ENCODE measurements at regions not wholly inside any gene's neighbourhood (a gene's known extent, or its start where the extent isn't known, plus 50 kb on each side); places are given as distances from the start of the nearest gene placed in this dataset.

DNA sequence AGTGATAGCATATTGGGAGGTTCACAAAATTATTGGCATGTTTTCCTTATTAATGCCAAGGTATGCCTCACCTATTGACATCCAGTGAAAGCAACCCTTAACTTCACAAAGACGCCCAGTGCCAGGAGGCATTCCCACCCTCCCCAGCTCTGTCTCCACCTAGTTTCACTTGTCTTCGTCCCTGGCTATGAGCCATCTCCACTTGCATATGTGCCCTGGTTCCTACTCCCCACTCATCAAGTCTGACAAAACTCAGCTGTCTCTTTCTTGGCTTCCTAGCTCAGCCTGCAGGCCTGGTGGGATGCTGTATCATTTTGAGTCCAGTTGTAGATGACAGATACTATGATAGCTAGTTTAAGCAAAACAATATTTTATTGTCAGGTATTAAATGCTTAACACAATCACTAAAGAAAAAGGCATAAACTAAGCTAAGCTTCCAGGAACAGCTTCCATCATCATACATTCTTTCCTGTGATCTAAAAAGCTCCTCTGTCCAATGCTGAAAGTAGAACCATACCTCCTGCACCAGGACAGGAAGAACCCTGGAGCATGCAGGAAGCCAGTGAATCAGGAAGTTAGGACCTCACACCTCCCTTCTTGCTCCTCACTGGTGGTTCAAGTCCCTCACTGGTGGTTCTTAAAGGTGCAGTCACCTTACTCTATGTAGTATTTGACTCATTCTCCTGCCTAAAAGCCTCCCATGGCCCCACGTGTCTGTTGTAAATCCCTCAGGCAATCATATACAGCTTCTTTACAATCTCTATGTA, 410.3 kb upstream of the RASGEF1B start:
- Mint-ChIP-seq H3K4me1 (ENCODE audit: low read depth) (peaks cover 4% of the 10 kb centered on the region), H3K4me3 (no peak overlapping the region), H3K9me3 (no peaks in the 10 kb centered on the region), H3K36me3 (ENCODE audit: low read depth) (no peaks in the 10 kb centered on the region), H3K27ac (no peak overlapping the region), H3K27me3 (peaks cover 9% of the 10 kb centered on the region)
- DNase-seq: no peak

DNA sequence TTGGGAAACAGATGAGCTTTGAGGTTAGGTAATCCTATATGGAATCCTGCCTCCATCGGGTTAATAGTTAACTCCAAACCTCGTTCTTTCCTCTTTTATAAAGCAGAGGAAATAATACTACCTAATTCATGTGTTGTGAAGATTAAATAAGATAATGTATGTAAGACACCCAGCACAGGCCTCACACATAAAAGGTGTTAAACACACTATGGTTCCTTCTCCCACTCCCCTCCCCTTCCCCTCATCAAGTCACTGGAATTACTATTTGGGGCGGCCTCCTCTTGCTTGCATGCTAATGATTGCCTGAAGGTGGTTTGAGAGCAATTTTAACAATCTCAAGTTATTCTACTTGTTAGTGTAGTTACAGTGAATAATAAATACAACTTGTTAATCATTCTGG, 404.4 kb upstream of the RASGEF1B start:
- Mint-ChIP-seq H3K9me3 (no peaks in the 10 kb centered on the region), H3K4me1 (ENCODE audit: low read depth) (no peaks in the 10 kb centered on the region), H3K4me3 (no peak overlapping the region), H3K27me3 (no peaks in the 10 kb centered on the region), H3K36me3 (ENCODE audit: low read depth) (no peaks in the 10 kb centered on the region), H3K27ac (no peak overlapping the region)
- DNase-seq: no peak

DNA sequence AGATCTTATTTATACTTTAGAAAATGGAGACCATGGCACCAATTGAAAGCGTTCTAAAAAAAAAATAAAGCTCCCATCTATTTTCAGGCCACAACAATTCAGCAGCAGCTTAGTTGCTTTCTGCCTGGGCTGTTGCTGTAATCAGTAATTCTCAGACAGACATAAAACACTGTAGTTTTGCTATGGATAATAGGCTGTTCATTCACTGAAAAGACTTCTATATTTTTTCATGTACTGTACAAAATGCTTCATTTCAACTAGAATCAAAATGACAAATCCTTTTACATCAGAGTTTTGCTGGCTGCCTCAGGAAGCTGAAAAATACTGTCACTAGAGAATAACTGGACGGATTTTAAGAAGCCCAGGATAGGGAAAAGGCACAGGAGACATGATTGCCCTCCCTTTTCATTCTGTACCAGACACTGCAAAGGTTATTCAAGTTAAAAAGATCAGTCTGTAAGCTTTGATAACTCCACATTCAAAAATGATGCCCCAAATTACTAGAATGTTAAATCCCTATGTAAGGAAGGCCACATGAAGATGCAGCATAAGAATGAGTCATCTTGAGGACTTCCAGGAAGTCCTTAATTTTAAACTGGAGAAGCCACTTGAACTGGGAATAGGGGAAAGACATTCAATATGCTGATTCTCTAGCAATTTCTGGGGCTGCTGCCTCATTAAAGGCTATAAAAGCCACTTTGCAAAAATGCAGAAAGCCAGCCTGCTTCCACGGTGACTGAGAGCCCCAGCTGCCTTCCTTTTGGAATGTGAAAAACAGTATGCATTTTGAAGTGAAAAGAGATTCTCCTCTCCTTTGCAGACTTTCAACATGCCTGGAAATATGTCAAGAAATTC, 403.2 kb upstream of the RASGEF1B start:
- Mint-ChIP-seq H3K27me3 (no peaks in the 10 kb centered on the region), H3K4me1 (ENCODE audit: low read depth) (no peaks in the 10 kb centered on the region), H3K27ac (no peak overlapping the region), H3K9me3 (no peaks in the 10 kb centered on the region), H3K36me3 (ENCODE audit: low read depth) (no peaks in the 10 kb centered on the region), H3K4me3 (no peak overlapping the region)
- no peak for DNase-seq

DNA sequence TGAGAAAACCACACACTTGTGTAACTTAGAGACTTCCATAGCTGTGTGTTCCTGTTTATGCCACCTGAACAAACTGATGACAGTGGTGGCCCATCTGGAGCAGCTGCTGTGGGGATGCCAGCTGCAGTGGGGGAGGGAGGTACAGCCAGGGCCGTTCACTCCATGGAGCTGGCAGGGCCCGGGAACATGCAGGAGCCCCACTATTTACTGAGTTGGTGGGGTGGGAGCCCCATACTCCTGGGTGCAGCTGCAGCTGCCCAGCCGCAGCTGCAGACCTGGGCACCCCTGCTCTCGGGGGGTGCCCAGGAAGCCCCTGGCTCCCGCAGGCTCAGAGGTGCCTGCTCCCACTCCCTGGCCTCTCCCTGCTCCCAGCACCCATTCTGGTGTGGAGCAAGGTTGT, 398.6 kb upstream of the RASGEF1B start:
- Mint-ChIP-seq H3K4me1 (ENCODE audit: low read depth) (no peaks in the 10 kb centered on the region), H3K36me3 (ENCODE audit: low read depth) (no peaks in the 10 kb centered on the region), H3K27me3 (no peaks in the 10 kb centered on the region), H3K4me3 (no peak overlapping the region), H3K9me3 (no peaks in the 10 kb centered on the region), H3K27ac (no peak overlapping the region)
- no peak for DNase-seq

DNA sequence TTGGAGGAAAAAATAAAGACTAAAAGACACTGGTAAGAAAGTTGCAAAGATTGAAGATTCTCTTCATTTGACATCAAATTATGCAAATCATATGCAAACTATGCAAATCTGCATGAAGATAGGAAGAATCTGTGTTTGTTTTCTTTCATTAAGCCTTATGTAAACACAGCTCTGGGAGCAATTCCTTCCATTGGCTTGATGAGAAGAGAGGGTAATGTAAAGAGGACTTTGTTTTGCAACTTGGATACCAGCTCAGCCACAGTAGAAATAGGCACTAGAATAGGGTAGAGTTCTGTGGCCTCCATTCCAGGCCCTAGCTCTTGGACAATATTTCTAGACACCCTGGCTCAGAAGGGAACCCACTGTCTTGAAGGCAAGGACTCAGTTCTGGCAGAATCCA, 388.4 kb upstream of the RASGEF1B start:
- Mint-ChIP-seq H3K27me3 (peaks cover 5% of the 10 kb centered on the region), H3K9me3 (peaks cover 1% of the 10 kb centered on the region), H3K27ac (no peak overlapping the region), H3K4me3 (no peak overlapping the region), H3K4me1 (ENCODE audit: low read depth) (no peaks in the 10 kb centered on the region), H3K36me3 (ENCODE audit: low read depth) (no peaks in the 10 kb centered on the region)
- no peak for DNase-seq

DNA sequence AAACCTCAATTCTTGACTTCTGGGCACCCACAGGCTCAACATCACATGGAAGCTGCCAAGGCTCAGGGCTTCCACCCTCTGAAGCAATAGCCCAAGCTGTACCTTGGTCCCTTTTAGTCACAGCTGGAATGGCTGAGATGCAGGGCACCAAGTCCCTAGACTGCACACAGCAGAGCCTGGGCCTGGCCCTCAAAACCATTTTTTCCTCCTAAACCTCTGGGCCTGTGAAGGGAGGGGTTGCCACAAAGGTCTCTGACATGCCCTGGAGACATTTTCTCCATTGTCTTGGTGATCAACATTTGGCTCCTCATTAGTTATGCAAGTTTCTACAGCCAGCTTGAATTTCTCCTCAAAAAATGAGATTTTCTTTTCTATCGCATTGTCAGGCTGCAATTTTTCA, 382.7 kb upstream of the RASGEF1B start:
- Mint-ChIP-seq H3K27me3 (no peaks in the 10 kb centered on the region), H3K4me3 (no peak overlapping the region), H3K27ac (no peak overlapping the region), H3K9me3 (peaks cover 18% of the 10 kb centered on the region), H3K4me1 (ENCODE audit: low read depth) (peaks cover 7% of the 10 kb centered on the region), H3K36me3 (ENCODE audit: low read depth) (peaks cover 6% of the 10 kb centered on the region)
- DNase-seq: no peak

GRCh38 chr4:81852031-81852715, 380.5 kb upstream of the RASGEF1B start:
- no peak overlapping the region for H3K27ac Mint-ChIP-seq
- peaks cover 6% of the 10 kb centered on the region for H3K36me3 Mint-ChIP-seq (ENCODE audit: low read depth)
- DNase-seq: no peak
- H3K4me1 Mint-ChIP-seq (ENCODE audit: low read depth): peaks cover 7% of the 10 kb centered on the region
- H3K27me3 Mint-ChIP-seq: no peaks in the 10 kb centered on the region
- H3K9me3 Mint-ChIP-seq: peaks cover 18% of the 10 kb centered on the region
- H3K4me3 Mint-ChIP-seq: no peak overlapping the region

- peaks cover 18% of the 10 kb centered on the region for H3K9me3 Mint-ChIP-seq
- H3K27me3 Mint-ChIP-seq: no peaks in the 10 kb centered on the region
Measured at GRCh38 chr4:81850701-81851100, 379.0 kb upstream of the RASGEF1B start.

DNA sequence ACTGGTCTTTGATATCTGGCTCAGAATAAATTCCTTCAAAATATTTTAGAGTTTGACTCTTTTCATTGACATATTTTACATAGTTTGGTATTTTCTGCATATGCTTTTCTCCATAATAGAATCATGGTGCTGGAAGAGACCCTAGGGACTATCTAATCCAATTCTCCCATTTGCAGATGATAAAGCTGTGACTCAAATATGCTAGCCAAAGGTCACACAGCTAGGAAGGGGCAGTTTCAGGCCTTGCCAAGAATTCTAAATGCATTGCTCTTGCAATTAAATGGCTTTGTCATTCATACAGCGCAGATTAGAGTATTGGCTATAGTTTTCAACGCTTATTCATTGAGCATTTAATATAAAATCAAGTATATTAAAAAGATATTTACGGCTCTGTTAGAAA, 374.1 kb upstream of the RASGEF1B start:
- DNase-seq: no peak
- Mint-ChIP-seq H3K27me3 (no peaks in the 10 kb centered on the region), H3K36me3 (ENCODE audit: low read depth) (no peaks in the 10 kb centered on the region), H3K27ac (no peak overlapping the region), H3K9me3 (no peaks in the 10 kb centered on the region), H3K4me1 (ENCODE audit: low read depth) (peaks cover 10% of the 10 kb centered on the region), H3K4me3 (no peak overlapping the region)

More at GRCh38 chr4:81850701-81851100, 379.0 kb upstream of the RASGEF1B start:
- Mint-ChIP-seq H3K36me3 (ENCODE audit: low read depth) (peaks cover 6% of the 10 kb centered on the region), H3K4me3 (no peak overlapping the region), H3K4me1 (ENCODE audit: low read depth) (peaks cover 7% of the 10 kb centered on the region), H3K27ac (no peak overlapping the region)
- DNase-seq: no peak

GRCh38 chr4:81845273-81845672, 373.6 kb upstream of the RASGEF1B start:
- no peaks in the 10 kb centered on the region for H3K9me3 Mint-ChIP-seq
- H3K27me3 Mint-ChIP-seq: no peaks in the 10 kb centered on the region
- no peak for DNase-seq
- no peaks in the 10 kb centered on the region for H3K36me3 Mint-ChIP-seq (ENCODE audit: low read depth)
- H3K4me3 Mint-ChIP-seq: no peak overlapping the region
- H3K27ac Mint-ChIP-seq: no peak overlapping the region
- H3K4me1 Mint-ChIP-seq (ENCODE audit: low read depth): peaks cover 13% of the 10 kb centered on the region

DNA sequence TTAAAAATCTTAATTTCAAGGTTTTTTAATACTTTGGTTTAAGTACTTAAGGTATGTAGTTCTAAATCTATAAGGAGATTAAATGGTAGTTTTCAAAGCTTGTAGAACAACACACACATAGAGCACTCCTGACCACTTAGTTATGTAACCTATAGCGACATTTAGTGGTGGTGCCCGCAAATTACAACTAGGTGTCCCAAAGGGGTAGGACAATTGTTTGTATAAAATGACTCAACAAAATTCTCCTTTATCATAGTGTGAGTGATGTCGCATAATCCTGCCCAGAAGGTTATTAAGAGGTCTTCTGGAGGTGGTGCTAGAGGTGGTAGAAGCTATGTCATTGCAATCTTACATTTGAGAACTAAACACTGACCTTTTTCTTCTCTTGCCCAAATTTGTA, 373.0 kb upstream of the RASGEF1B start:
- H3K4me3 Mint-ChIP-seq: no peak overlapping the region
- H3K27ac Mint-ChIP-seq: no peak overlapping the region

GRCh38 chr4:81839347-81840042, 367.8 kb upstream of the RASGEF1B start:
- Mint-ChIP-seq H3K27me3 (no peaks in the 10 kb centered on the region), H3K27ac (no peak overlapping the region), H3K9me3 (no peaks in the 10 kb centered on the region), H3K4me3 (no peak overlapping the region), H3K4me1 (ENCODE audit: low read depth) (peaks cover 26% of the 10 kb centered on the region), H3K36me3 (ENCODE audit: low read depth) (no peaks in the 10 kb centered on the region)
- DNase-seq: no peak

More for the DNA sequence above, 373.0 kb upstream of the RASGEF1B start:
- H3K27me3 Mint-ChIP-seq: no peaks in the 10 kb centered on the region
- H3K9me3 Mint-ChIP-seq: no peaks in the 10 kb centered on the region
- no peaks in the 10 kb centered on the region for H3K36me3 Mint-ChIP-seq (ENCODE audit: low read depth)
- peak; percentile 58 for DNase-seq
- peaks cover 17% of the 10 kb centered on the region for H3K4me1 Mint-ChIP-seq (ENCODE audit: low read depth)

GRCh38 chr4:81838586-81838985, 366.9 kb upstream of the RASGEF1B start:
- no peak overlapping the region for H3K27ac Mint-ChIP-seq
- no peaks in the 10 kb centered on the region for H3K27me3 Mint-ChIP-seq
- H3K4me3 Mint-ChIP-seq: no peak overlapping the region
- peaks cover 24% of the 10 kb centered on the region for H3K4me1 Mint-ChIP-seq (ENCODE audit: low read depth)
- DNase-seq: no peak
- H3K36me3 Mint-ChIP-seq (ENCODE audit: low read depth): no peaks in the 10 kb centered on the region
- H3K9me3 Mint-ChIP-seq: no peaks in the 10 kb centered on the region

DNA sequence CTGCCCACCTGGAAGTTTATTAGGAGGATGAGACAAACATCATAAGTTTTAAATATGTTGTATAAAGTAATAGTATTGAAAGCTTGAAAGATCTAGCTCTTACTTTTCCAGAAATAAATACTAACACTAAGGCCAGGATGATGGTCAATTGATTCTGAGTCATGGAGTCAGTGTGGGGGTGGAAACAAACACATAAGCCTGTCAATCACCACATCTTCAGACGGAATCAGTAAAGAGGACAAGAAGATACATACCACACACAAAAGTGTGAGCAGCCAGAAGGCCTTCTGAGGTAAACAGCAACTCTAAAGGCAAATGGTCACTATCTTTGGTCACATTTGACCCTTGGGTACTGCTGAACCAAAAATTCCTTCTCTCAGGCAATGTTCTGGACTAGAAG, 365.0 kb upstream of the RASGEF1B start:
- H3K27ac Mint-ChIP-seq: no peak overlapping the region

More for the DNA sequence above, 365.0 kb upstream of the RASGEF1B start:
- Mint-ChIP-seq H3K4me1 (ENCODE audit: low read depth) (peaks cover 24% of the 10 kb centered on the region), H3K36me3 (ENCODE audit: low read depth) (no peaks in the 10 kb centered on the region), H3K4me3 (no peak overlapping the region), H3K27me3 (no peaks in the 10 kb centered on the region), H3K9me3 (no peaks in the 10 kb centered on the region)
- DNase-seq: no peak
